Small intestine (tissue), 7 donors: ENCODE measurements at regions not wholly inside any gene's neighbourhood (a gene's known extent, or its start where the extent isn't known, plus 50 kb on each side); places are given as distances from the start of the nearest gene placed in this dataset.
"Not testable (repeated sequence)": the region's sequence is repeated elsewhere in the genome, so short reads cannot be mapped to it uniquely, and the experiment has no call there.

ENCODE experiments used
- DNase-seq, 2 donors: peaks; one replicate each; pipeline versions ENCODE4 v3.0.0 to v3.0.0-alpha.2; 2013
- FAIRE-seq: peaks from 2 replicates; lab custom pipeline; 2012; peaks lifted over from hg19 to GRCh38; lab: Jason Lieb, UNC
- H3K27ac ChIP-seq, 3 donors: one replicate each; pipeline ENCODE4 v1.5.1; 2013; ENCODE audit warnings: low read length in 2 of 3, mild to moderate bottlenecking in 2 of 3, control low read depth in 1 of 3, inconsistent platforms in 1 of 3, low read depth in 1 of 3, moderate library complexity in 1 of 3
- H3K27me3 ChIP-seq, 3 donors: one replicate each; pipeline ENCODE4 v1.6.1; 2013; ENCODE audit warnings: low read length in 3 of 3, inconsistent platforms in 1 of 3; ENCODE audit not compliant: control insufficient read depth in 3 of 3, insufficient read depth in 3 of 3
- H3K36me3 ChIP-seq, 3 donors: one replicate each; pipeline ENCODE4 v1.6.1; 2013; ENCODE audit warnings: low read length in 3 of 3, inconsistent platforms in 1 of 3, low read depth in 1 of 3, mild to moderate bottlenecking in 1 of 3, moderate library complexity in 1 of 3; ENCODE audit not compliant: control insufficient read depth in 3 of 3, insufficient read depth in 2 of 3
- H3K4me1 ChIP-seq, 3 donors: one replicate each; pipeline ENCODE4 v1.6.1; 2013; ENCODE audit warnings: low read length in 2 of 3, inconsistent platforms in 1 of 3, low read depth in 1 of 3, mild to moderate bottlenecking in 1 of 3, moderate library complexity in 1 of 3; ENCODE audit not compliant: control insufficient read depth in 3 of 3, insufficient read depth in 2 of 3
- H3K4me3 ChIP-seq, 3 donors: one replicate each; pipeline ENCODE4 v1.5.1; 2013; ENCODE audit warnings: low read length in 3 of 3, control low read depth in 1 of 3, inconsistent platforms in 1 of 3, low read depth in 1 of 3, mild to moderate bottlenecking in 1 of 3, moderate library complexity in 1 of 3
- H3K9me3 ChIP-seq, 2 donors: one replicate each; pipeline ENCODE4 v1.6.1; 2013; ENCODE audit warnings: low read depth in 1 of 2, low read length in 1 of 2; ENCODE audit not compliant: control insufficient read depth in 2 of 2, insufficient read depth in 1 of 2
- WGBS, 3 donors: extraction: QIAGEN DNeasy Blood & Tissue Kit; methylation state at CpG; one replicate each; pipeline ENCODE4 v1.1.7; 2013; 5-methylcytosine and 5-hydroxymethylcytosine counted together
- donor health status: healthy with polysubstance abuse.
- donor health status: control.
- donor health status: control.
- donor health status: Bipolar disorder and iron deficiency.
- donor health status: healthy.

- peaks cover 0 to 7% of the 10 kb centered on the region in 2 donors for H3K9me3 ChIP-seq
- no peaks in the 10 kb centered on the region for H3K4me1 ChIP-seq
- H3K27ac ChIP-seq = no peak overlapping the region
- WGBS, 3 donors = 68 to 84% (median 76%) methylated on average over 4 of the region's 4 CpGs
- no peak for DNase-seq
- no peak for FAIRE-seq
- H3K36me3 ChIP-seq = no peaks in the 10 kb centered on the region
- H3K4me3 ChIP-seq = no peak overlapping the region
- no peaks in the 10 kb centered on the region for H3K27me3 ChIP-seq
Measured at GRCh38 chr3:20657560-20657959, 471.6 kb upstream of the SGO1 start.

- Histone ChIP-seq H3K4me3 (no peak overlapping the region), H3K9me3 (peaks cover 0 to 7% of the 10 kb centered on the region in 2 donors), H3K27me3 (no peaks in the 10 kb centered on the region), H3K4me1 (no peaks in the 10 kb centered on the region), H3K36me3 (no peaks in the 10 kb centered on the region), H3K27ac (no peak overlapping the region)
- WGBS, 3 donors = 64 to 74% (median 65%) methylated on average over 4 of the region's 4 CpGs
- FAIRE-seq = no peak
- DNase-seq = no peak
Measured at GRCh38 chr3:20652231-20652986, 466.4 kb upstream of the SGO1 start.

- Histone ChIP-seq H3K36me3 (no peaks in the 10 kb centered on the region), H3K27ac (no peak overlapping the region), H3K9me3 (no peaks in the 10 kb centered on the region), H3K4me1 (no peaks in the 10 kb centered on the region), H3K27me3 (no peaks in the 10 kb centered on the region), H3K4me3 (no peak overlapping the region)
- DNase-seq (no peak), FAIRE-seq (no peak)
- WGBS, 3 donors = 90 to 95% (median 95%) methylated on average over 2 of the region's 2 CpGs
Measured at GRCh38 chr3:20648921-20649381, 462.9 kb upstream of the SGO1 start.

GRCh38 chr3:20648294-20648693, 462.3 kb upstream of the SGO1 start:
- no peaks in the 10 kb centered on the region for H3K36me3 ChIP-seq
- H3K27me3 ChIP-seq = no peaks in the 10 kb centered on the region
- H3K27ac ChIP-seq = no peak overlapping the region
- DNase-seq = no peak
- H3K9me3 ChIP-seq = no peaks in the 10 kb centered on the region
- WGBS, 3 donors = 65 to 72% (median 70%) methylated on average over 2 of the region's 2 CpGs
- H3K4me3 ChIP-seq = no peak overlapping the region
- FAIRE-seq = no peak
- no peaks in the 10 kb centered on the region for H3K4me1 ChIP-seq

GRCh38 chr3:20646425-20646824, 460.4 kb upstream of the SGO1 start:
- no peak for FAIRE-seq
- WGBS, 3 donors = 87 to 94% (median 91%) methylated on average over 1 of the region's 1 CpG

GRCh38 chr3:20645340-20645739, 459.3 kb upstream of the SGO1 start:
- whole genome bisulfite sequencing, 3 donors = 48 to 49% (median 48%) methylated on average over 3 of the region's 3 CpGs
- H3K9me3 ChIP-seq = no peaks in the 10 kb centered on the region
- H3K27ac ChIP-seq = no peak overlapping the region
- no peak overlapping the region for H3K4me3 ChIP-seq
- no peaks in the 10 kb centered on the region for H3K4me1 ChIP-seq
- no peaks in the 10 kb centered on the region for H3K27me3 ChIP-seq
- FAIRE-seq (no peak), DNase-seq (no peak)
- H3K36me3 ChIP-seq = no peaks in the 10 kb centered on the region

More at GRCh38 chr3:20646425-20646824, 460.4 kb upstream of the SGO1 start:
- H3K27me3 ChIP-seq = no peaks in the 10 kb centered on the region
- H3K27ac ChIP-seq = no peak overlapping the region
- no peak for DNase-seq
- H3K4me1 ChIP-seq = no peaks in the 10 kb centered on the region
- no peak overlapping the region for H3K4me3 ChIP-seq
- no peaks in the 10 kb centered on the region for H3K9me3 ChIP-seq
- H3K36me3 ChIP-seq = no peaks in the 10 kb centered on the region

- Histone ChIP-seq H3K27ac (no peak overlapping the region), H3K4me1 (no peaks in the 10 kb centered on the region), H3K9me3 (no peaks in the 10 kb centered on the region), H3K4me3 (no peak overlapping the region), H3K36me3 (no peaks in the 10 kb centered on the region), H3K27me3 (no peaks in the 10 kb centered on the region)
- no peak for FAIRE-seq
- DNase-seq = no peak
Measured at GRCh38 chr3:20637729-20638128, 451.7 kb upstream of the SGO1 start.

GRCh38 chr3:20622304-20622703, 436.3 kb upstream of the SGO1 start:
- 90 to 91% (median 91%) methylated on average over 6 of the region's 6 CpGs for WGBS, 3 donors
- no peak for FAIRE-seq
- H3K27ac ChIP-seq = no peak overlapping the region

GRCh38 chr3:20618621-20619020, 432.6 kb upstream of the SGO1 start:
- DNase-seq, H3K27me3 ChIP-seq, H3K36me3 ChIP-seq, H3K27ac ChIP-seq, H3K4me3 ChIP-seq, H3K4me1 ChIP-seq, H3K9me3 ChIP-seq, FAIRE-seq: not testable (repeated sequence)
- WGBS, 3 donors = 65 to 74% (median 69%) methylated on average over 3 of the region's 3 CpGs

More at GRCh38 chr3:20622304-20622703, 436.3 kb upstream of the SGO1 start:
- Histone ChIP-seq H3K4me1 (no peaks in the 10 kb centered on the region), H3K36me3 (no peaks in the 10 kb centered on the region), H3K4me3 (no peak overlapping the region), H3K9me3 (peaks cover 2 to 4% of the 10 kb centered on the region in 2 donors), H3K27me3 (no peaks in the 10 kb centered on the region)
- DNase-seq = no peak
